GM18868 (cell line): ENCODE measurements at regions not wholly inside any gene's neighbourhood (a gene's known extent, or its start where the extent isn't known, plus 50 kb on each side); places are given as distances from the start of the nearest gene placed in this dataset.

Experiments used
- ATAC-seq: cut with Tn5 transposase; IDR thresholded peaks from one replicate; pipeline ENCODE4 v1.9.1; 2021; ENCODE audit warnings: mild to moderate bottlenecking, moderate library complexity; ENCODE audit not compliant: unreplicated experiment

DNA sequence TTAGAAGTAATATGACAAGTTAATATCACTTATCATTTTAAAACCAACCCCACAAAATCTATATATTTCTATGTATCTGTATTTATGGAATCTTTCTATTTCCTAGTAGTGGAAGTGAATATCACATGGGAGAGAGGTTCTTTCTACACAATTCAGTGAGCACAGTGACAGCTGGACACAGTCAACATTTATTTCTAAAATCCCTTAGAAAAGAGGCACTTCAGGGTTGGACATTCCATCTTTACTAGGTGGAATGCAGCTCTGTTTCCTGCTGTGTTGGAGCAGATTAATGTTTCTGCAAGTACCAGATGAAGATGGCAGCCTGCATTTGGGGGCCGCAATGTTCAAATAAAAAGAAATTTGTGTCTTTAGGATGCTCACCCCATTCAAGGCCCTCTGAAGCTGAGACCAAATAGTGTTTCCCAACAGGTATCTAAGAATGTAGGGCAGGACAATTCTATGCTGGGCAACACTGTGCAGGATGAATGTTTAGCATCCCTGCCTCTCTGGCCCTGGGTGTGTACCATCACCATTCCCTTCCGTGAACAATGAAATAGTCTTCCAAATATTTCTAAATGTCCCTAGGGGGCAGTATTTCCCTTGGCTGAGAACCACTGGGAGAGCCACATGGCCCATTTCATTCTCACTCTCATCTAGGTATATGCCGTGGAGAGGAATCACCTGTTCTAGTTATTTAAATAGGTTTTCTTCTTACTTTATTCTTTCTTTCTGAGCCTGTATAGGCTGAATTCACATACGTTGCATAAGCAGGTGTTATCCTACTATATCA is 394.8 kb downstream of the PRDM2 start:
- ATAC-seq, result no peak

DNA sequence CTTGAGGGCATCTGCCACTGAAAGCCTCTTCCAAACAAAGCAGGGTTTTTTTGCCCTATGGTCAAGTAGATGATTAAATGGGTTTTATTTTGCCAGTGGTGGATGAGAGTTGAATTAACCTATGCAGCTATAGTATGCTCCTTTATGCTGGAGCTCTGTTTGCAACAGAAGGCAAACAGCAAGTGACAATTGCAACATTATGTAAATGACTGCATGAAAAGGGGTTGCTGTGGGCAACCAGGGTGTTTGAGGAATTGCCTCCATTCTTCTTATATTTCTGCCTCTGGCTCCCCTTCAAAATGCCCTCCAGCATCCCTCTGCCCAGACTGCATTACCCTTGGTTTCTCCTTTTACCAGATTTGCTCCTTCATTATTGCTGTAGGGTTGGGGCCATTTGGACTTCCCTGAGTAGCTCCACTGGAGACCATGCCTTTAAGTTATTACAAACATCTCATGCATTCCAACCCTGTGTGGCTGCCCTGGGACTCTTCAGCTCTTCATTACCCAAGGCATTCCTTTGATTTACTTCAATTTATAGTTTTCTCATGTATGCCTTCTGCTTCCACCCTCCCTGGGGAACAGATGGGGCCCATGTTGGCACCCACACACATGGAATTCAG is 398.4 kb downstream of the PRDM2 start:
- no peak for ATAC-seq

DNA sequence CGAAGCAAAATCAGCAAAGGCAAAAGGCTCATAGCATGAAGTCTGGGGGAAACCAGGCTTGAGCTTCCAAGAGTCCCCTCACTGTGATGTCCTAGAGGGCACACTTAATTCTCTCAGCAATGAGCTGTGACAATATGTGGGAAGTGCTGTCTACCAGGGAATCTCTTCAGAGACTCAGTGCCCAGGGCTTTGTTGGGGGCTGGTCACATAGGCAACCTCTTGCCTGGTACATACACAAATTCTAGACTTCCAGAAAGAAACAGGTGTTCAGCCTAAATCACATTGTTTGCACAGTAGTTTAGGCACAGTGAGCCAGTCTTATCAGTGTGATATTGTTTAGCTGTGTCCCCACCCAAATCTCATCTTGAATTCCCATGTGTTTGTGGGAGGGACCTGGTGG is 400.5 kb downstream of the PRDM2 start:
- ATAC-seq, result no peak

GRCh38 chr1:14100919-14101318 is 400.9 kb downstream of the PRDM2 start:
- no peak for ATAC-seq

- no peak for ATAC-seq
Measured at GRCh38 chr1:14102180-14102579, 402.2 kb downstream of the PRDM2 start.

DNA sequence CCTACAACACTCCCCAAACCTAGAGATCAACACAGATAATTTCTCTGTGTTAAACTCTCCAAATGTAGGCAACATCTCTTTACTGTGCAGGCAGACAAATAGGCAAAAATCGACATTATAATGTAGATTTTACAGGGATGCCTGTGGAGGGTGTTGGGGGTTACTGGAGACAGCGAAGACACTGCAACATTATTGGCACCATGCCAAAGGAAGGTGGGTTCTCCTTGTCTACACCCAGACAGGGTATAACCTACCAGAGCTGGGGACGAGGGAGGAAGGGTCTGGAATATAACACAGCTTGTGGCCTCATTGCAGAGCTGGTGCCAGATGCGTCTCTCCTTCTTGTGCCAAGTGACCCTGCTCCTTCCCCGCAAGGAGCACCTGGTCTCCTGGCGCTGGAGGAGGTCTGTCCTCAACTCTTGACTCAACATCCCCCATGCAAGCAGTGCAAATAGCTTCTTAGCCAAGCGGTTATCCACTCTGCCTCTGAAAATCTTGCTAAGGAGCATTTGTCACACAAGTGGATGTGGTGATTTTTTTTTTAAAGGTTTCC is 404.0 kb downstream of the PRDM2 start:
- no peak for ATAC-seq

- no peak for ATAC-seq
Measured at GRCh38 chr1:14106126-14106525, 406.1 kb downstream of the PRDM2 start.

- ATAC-seq, result no peak
Measured at GRCh38 chr1:14106679-14107313, 406.8 kb downstream of the PRDM2 start.

GRCh38 chr1:14108356-14109275 is 408.6 kb downstream of the PRDM2 start:
- no peak for ATAC-seq

- no peak for ATAC-seq
Measured at GRCh38 chr1:14109276-14109635, 409.3 kb downstream of the PRDM2 start.

- ATAC-seq, result no peak
Measured at GRCh38 chr1:14110040-14110439, 410.1 kb downstream of the PRDM2 start.

DNA sequence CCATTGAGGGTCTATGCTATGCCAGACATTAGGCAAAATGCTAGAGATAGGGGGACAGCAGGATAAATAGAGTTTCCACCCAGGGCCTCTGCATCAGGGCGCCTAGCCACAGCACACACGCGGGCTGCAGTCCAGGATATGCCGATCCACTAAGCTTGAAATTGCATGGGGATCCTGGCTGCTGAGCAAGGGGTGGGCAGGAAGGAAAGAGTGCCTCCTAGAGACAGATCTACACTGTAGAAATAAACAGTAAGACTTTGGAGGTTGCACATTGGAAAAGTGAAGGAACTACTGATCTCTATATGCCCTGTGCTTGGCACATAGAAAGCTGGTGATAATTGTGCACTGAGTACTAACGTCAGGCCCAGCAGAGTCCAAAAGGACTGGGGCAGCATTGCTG is 411.1 kb downstream of the PRDM2 start:
- no peak for ATAC-seq

- ATAC-seq, result no peak
Measured at GRCh38 chr1:14112613-14113012, 412.6 kb downstream of the PRDM2 start.

GRCh38 chr1:14113271-14113670 is 413.3 kb downstream of the PRDM2 start:
- ATAC-seq, result no peak

GRCh38 chr1:14113841-14114567 is 414.0 kb downstream of the PRDM2 start:
- ATAC-seq, result no peak

DNA sequence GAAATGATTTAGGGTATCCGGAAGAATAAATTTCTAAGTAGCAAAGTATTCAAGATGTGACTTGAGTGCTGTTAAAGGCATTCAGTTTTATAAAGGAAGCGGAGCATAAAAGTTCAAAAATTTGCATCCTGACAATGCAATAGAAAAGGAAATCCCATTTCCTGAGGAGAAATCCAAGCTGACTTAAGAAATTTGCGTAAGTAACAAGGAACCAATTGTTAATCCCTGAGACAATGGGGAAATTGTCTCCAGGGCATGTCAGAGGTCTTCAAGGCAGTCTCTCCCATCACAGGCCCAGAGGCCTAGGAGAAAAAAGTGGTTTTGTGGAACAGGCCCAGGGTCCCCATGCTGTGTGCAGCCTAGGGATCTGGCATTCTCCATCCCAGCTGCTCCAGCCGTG is 416.0 kb downstream of the PRDM2 start:
- no peak for ATAC-seq

GRCh38 chr1:14117700-14118099 is 417.7 kb downstream of the PRDM2 start:
- ATAC-seq, result no peak

DNA sequence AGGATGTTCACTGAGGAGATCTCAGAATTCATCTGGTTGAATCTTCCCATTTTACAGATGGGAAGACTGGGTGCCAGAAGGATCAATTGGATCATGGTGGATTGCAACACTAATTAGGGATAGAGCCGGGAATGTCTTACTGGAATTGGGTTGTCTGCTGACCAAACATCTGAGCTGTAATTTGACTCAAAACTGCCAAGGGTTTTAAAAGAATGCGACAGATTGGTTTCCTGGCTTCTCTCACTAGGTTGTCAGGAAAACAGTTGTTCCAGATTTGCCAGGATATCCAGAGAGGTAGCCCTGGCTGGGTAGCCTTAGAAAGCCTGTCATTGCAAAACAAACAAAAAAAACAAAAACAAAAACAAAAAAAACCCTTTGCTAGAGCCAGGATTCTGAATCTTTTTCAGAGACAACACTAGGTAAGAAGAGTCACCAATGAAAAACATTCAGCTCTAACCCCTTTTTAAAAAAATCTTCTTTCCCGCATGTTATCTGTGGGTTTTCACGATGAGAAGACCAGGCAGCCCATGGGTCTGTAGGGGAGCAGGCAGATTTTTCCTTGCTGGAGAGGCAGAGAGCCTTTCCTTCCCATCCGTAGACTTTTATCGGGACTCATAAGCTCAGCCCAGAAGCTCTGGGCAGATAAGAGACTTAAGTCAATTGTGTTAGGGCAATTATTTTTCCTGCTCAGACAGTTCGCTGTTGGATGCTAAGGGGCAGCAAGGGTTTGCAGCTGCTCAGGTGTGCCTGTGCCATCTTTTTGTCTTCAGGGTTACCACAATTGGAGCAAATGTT is 418.9 kb downstream of the PRDM2 start:
- no peak for ATAC-seq

GRCh38 chr1:14120895-14121294 is 420.9 kb downstream of the PRDM2 start:
- no peak for ATAC-seq
